GM13976 (cell line): ENCODE measurements at regions not wholly inside any gene's neighbourhood (a gene's known extent, or its start where the extent isn't known, plus 50 kb on each side); places are given as distances from the start of the nearest gene placed in this dataset.

Source experiments
- DNase-seq: peaks from one replicate; pipeline ENCODE4 v3.0.0; 2012; ENCODE audit warnings: low spot score
- CTCF ChIP-seq: IDR thresholded peaks from 2 replicates; pipeline ENCODE4 v1.5.1; 2012; ENCODE audit warnings: borderline replicate concordance, mild to moderate bottlenecking; ENCODE audit not compliant: insufficient read depth; ENCODE audit errors: extremely low read depth, missing control alignments, control extremely low read depth
- in situ Hi-C: fragments of 300-500 bp; cut with MboI; formaldehyde crosslinking; loops from one replicate; pipeline ENCODE4 v1.12.0; 2022; ENCODE audit warnings: low sequenced_read_pairs, mixed read lengths, inconsistent platforms; ENCODE audit not compliant: unreplicated experiment

- TF ChIP-seq CTCF: peak; percentile 15
- no peak for DNase-seq
- in situ Hi-C loops: no loop called here
These were observed 80.8 kb upstream of the KLF14 start for GRCh38 chr7:130814778-130815335.

- DNase-seq: no peak
- TF ChIP-seq CTCF: no peak
- in situ Hi-C loops: no loop called here
These were observed 84.0 kb upstream of the KLF14 start for GRCh38 chr7:130818056-130818455.

- in situ Hi-C loops: no loop called here
- TF ChIP-seq CTCF: no peak
- DNase-seq: no peak
These were observed 87.9 kb upstream of the KLF14 start for GRCh38 chr7:130821864-130822263.

GRCh38 chr7:130822642-130823041, 88.6 kb upstream of the KLF14 start:
- no peak for TF ChIP-seq CTCF
- no peak for DNase-seq
- in situ Hi-C loops: no loop called here

- no peak for TF ChIP-seq CTCF
- in situ Hi-C loops: no loop called here
- no peak for DNase-seq
These were observed 89.1 kb upstream of the KLF14 start for GRCh38 chr7:130823060-130823459.

GRCh38 chr7:130825819-130826218, 91.8 kb upstream of the KLF14 start:
- TF ChIP-seq CTCF: no peak
- no peak for DNase-seq
- in situ Hi-C loops: no loop called here

- TF ChIP-seq CTCF: no peak
- in situ Hi-C loops: no loop called here
- no peak for DNase-seq
These were observed 95.4 kb upstream of the KLF14 start for GRCh38 chr7:130829415-130829814.
